GM21447 (cell line): ENCODE measurements at regions not wholly inside any gene's neighbourhood (a gene's known extent, or its start where the extent isn't known, plus 50 kb on each side); places are given as distances from the start of the nearest gene placed in this dataset.

Experiments
- ATAC-seq: cut with Tn5 transposase; IDR thresholded peaks from one replicate; pipeline ENCODE4 v1.9.1; 2021; ENCODE audit not compliant: unreplicated experiment

DNA sequence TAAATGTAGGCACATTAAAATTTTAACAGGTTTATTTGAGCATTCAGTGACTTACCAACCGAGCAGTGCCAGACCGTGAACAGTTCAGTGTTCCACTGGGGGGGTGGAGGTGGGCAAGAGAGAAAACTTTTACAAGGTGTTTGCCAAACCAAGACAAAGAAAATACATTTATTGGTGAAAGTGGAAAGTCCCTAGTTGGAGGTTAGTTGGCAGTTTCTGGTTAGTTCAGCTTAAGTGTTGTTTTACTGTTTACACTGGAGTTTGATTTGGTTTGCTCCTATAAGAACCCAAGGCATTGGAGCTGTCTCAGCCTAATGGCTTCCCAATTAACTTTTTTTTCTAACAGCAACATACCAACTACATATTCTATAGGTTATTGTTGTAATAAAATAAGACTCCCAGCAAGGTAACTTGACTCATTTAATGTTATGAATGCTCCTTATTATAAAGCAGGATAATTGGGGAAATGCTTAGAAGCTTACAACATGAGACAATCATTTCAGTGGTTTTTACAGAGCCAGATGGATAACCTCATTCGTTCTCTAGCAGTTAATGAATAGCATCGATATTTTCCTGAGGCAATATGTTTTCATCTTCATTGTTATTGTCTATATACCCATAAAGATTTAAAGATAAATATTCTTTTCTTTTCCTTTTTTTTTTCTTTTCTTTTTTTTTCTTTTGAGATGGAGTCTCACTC lies 115.8 kb downstream of the ETNK1 start:
- ATAC-seq: no peak

DNA sequence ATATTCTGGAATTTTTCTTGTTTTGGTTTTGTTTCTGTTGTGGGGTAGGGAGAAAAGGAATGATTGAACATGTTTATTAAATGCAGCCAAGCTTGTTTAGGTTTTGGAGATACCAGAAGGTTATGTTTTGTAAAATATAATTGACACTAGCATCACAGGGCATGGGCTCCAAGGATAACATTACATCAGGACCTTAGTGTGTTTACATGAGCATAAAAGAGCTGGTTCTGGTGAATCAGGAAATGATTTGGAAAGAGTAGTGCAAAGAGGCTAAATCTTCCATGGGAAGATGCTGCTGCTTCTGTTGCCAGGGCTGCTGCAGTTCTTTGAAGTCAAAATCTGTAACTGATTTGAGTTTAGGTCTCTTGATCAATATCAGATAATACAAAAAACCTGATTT lies 118.7 kb downstream of the ETNK1 start:
- ATAC-seq: no peak

GRCh38 chr12:22744197-22744596 lies 119.2 kb downstream of the ETNK1 start:
- ATAC-seq: no peak

DNA sequence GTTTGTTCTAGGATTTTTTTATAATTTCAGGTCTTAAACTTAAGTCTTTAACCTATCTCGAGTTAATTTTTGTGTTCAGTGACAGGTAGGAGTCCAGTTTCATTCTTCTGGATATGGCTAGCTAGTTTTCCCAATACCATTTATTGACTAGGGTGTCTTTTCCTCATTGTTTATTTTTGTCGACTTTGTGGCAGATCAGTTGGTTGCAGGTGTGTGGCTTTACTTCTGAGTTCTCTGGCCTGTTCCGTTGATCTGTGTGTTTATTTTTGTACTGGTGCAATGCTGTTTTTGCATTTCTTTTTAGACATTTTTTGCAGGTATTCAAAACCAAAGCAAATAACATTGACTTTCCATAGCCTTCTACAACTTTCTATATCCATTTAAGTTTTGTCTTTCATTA lies 121.7 kb downstream of the ETNK1 start:
- no peak for ATAC-seq

DNA sequence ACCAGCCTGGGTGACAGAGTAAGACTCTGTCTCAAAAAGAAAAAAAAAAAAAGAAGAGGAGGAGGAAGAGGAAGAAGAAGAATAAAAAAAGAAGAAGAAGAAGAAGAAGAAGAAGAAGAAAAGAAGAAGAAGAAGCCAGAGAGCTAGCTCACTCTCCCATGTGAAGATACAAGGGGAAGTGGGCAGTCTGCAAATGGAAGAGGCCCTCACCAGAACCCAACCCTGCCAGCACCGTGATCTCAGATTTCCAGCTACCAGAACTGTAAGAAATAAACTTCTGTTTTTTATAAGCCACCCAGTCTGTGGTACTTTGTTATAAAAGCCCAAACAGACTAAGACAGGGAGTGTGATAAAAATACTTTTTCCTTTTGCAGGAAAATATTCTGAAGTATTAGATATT lies 130.7 kb downstream of the ETNK1 start:
- ATAC-seq: no peak

- no peak for ATAC-seq
These were observed 135.1 kb downstream of the ETNK1 start for GRCh38 chr12:22759769-22760674.

DNA sequence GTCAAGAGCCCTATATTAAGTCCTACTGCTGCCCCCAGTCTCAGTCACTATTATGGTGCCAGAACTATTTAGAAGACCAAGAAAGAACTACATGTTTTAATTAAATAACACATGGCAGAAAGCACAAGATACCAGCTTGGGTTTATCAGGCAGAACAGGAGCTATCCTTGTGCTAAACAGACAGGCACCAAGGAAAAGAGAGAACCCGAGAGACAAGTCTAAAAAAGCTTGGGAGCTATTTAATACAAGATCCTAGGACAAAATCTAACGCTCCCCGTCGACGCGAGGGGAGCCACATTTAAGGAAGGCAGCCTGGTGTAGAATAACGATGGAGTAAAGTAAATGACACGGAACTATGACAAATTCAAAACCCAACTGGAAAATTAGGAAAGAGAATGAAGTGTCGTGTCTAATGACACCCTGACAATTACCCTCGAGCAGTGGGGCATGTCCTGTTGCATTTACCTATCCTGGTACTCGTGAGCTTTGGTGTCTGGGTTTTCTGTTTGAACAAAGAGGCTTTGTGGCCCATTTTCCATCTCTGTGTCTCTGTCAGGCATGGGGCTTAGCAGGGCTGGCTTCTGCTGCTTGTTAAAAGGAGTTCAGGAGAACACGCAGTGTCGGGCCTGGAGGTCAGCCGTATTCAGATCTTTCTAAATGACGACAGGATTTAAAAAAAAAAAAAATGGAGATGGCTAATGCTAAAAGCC lies 140.6 kb downstream of the ETNK1 start:
- ATAC-seq: no peak

DNA sequence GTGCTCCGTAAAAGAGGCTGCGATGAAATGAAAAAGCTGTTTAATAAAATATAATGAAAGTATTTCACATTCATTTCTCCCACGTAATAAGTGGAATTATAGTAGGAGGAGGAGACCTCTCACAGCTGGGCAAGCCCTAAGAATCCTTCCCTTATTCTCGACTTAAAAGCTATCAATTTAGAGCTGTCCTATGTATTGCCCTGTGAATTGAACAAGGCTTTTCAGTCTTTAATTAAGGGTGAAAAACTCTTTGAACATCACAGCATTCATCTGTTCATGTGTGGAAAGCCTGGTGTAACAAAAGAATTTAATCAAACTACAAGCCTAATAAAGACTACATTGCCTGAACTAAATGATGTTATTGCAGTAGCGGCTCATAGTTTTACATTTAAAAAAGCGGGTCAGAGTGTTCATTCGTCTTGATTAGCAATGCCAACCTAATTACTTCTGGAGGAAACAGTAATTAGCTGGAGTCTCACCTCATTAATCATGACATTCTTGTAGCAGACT lies 142.0 kb downstream of the ETNK1 start:
- no peak for ATAC-seq

DNA sequence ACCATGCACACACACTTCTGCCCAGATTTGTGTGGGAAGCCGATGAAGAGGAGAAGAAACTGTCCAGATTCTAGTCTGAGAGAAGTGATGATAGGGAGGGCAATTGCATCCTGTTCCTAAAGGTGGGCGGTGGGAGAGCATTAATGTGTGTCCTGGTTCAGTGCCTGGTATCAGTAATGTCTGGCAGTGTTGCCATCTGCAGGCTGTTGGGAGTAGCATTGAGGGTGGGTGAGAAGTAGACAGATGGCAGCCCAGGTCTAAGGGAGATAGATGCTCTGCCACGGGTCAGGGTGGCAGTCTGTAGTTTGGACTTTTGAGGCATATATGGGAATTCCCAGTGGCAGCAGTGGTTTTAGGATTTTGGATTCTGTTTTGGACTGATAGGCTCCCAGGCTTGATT lies 156.4 kb downstream of the ETNK1 start:
- no peak for ATAC-seq

GRCh38 chr12:22787557-22787956 lies 162.6 kb downstream of the ETNK1 start:
- no peak for ATAC-seq

DNA sequence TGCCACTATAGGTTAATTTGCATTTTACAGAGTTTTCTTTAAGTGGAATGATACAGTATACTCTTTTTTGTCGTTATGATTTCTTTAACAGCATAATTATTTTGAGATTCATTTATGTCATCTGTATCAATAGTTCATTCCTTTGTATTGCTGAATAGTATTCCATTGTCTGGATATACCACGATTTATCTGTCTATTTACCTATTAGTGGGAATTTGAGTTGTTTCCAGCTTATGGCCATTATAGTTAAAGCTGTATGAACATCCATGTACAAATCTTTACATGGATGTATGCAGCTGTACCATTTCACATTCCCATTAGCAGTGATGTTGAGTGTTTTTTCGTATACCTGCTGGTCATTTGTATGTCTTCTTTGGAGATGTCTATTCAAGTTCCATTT lies 163.9 kb downstream of the ETNK1 start:
- no peak for ATAC-seq

DNA sequence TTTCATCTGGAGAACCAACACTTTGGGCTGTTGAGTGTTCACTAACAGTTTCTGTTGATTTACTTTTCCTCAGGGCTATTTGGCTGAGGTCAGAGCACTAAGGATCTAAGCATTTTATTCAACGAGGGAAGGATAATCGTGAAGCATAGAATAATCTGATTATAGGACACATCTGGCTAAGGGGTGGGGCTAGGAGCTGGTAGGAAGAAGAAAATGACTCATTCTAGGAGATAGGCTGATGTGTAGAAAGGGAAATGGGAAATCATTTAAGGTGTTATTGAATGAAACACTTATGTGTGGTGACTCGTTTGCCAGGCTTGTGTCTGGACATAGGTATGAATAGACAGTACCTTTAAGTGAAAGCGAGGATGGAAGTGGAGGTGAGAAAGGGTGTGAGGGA lies 167.2 kb downstream of the ETNK1 start:
- no peak for ATAC-seq

DNA sequence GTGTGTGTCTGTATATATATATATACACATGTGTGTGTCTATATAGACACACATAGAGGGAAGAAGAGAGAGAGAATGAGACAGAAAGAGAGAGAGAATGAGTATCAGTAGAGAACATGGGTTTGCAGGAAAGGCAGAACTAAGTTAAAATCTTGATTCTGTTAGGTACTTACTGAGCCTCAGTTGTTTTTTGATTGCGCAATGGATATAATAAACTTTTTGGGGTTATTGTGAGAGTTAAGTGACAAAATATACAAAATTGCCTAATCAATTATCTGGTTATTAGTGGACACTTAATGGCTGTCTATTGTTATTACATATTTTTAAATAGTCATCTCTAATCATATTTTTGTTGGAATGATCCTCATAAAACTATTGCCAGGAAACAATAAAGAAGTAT lies 169.0 kb downstream of the ETNK1 start:
- ATAC-seq: no peak

DNA sequence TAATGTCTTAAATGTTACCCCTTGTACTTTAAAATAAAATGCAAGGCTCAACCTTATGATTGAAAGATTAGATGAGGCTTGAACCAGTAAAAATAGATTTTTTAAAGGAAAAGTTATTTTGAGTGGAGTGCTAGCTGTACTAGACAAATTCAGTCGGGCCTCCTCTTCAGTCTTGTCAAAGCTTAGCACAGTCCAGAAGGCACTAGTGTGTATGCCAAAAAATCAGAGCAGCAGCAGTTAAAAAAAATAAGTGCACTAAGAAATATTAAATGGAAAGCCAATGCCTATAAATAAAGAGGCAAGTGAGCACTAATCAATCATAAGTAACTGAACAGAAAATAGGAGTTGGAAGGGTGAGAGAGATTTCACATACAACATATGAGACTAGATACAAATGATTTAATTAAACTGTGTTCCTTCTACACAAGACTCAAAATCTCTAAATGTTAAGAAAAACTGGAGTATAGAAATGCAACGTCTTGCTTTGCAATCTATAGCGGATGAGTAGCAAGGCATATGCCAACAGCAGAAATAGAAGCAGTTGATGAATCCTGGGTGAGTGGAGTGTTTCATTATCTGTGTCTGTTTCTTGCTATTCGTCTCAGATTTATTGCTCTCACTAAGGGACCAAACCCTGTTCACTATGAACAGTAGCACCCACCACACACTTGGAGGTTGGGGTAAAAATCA lies 172.1 kb downstream of the ETNK1 start:
- ATAC-seq: no peak

- no peak for ATAC-seq
These were observed 172.7 kb downstream of the ETNK1 start for GRCh38 chr12:22797701-22798100.

DNA sequence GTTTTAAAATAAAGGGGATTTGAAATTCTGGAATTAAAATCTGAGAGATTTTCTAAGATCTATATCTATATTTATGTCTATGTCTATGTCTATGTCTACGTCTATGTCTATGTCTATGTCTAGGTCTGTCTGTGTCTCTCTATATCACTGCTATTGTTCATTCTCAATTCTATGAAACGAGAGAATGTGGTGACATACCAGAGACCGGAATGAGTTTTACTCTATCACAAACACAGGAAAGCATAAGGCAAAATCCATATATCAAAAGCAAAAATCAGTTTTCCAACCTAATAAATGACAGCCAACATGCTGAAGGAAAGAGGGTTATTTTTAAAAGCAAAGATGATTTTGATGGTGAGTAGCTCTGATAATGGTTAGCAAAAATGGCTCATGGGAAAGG lies 173.1 kb downstream of the ETNK1 start:
- no peak for ATAC-seq

DNA sequence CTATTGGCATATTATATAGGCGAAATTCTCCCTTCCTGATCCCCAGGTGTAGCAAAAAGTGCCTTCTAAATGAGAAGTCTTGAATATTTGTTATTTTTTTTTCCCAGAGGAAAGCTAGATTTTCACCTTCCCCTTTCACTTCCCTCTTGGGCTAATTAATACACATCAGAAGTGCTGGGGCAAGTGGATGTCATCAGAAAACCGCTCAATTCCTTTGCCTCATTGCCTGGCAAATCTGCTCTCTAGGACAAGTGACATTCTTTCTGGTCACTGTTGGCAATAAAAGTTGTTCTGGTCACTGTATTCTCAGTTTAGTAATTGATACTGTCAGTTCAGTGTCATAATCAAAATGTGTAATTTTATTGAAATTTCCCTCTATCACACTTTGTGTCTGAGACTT lies 174.5 kb downstream of the ETNK1 start:
- ATAC-seq: no peak

DNA sequence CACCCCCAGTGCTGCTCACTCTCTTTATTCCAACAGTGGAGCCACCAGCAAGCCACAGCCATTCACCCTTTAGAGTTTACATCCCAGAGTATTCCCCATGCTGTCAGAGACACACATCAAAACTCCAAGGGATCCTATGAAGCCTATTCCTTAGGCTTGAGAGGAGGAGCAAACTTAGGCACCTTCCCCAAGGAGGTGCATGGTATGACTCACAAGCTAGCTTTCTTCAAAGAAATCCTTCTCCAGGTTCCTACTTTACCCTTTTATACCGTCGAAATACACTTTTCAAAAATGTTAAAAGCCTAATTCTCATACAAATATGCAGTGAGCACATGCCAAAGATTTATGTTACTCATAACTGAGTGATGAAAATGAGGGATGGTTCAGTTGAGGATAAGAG lies 175.4 kb downstream of the ETNK1 start:
- no peak for ATAC-seq

DNA sequence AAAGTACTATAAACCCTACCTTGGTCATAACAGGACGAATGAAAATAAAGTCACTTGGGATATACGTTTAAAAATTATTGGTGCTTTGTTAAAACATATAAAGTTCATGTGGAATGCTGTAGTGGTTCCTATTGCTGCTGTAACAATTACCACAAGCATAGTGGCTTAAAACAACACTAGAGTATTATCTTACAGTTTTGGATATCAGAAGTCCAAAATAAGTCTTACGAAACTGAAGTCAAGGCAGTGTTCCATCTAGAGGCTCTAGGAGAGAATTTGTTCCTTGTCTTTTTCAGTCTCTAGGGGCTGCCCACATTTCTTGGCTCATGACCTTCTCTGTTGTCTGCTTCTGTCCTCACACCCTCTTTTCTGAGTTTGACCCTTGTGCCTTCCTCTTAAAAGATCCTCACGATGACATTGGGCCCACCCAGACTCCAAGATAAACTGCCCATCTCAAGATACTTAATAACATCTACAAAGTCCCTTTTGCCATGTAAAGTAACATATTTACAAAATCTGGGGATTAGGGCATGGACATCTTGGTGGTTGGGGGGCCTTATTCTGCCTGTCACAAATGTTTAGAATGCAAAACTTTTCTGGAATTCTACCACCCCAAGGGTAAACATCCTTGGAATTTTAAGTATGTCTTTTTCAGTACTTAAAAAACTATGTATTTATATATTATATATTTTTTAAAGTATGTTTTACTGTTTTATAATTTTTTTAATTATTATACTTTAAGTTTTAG lies 178.1 kb downstream of the ETNK1 start:
- ATAC-seq: no peak

GRCh38 chr12:22803725-22804124 lies 178.8 kb downstream of the ETNK1 start:
- no peak for ATAC-seq
